WERI-Rb-1 (cell line): ENCODE measurements at regions not wholly inside any gene's neighbourhood (a gene's known extent, or its start where the extent isn't known, plus 50 kb on each side); places are given as distances from the start of the nearest gene placed in this dataset.
"Not testable (repeated sequence)": the region's sequence is repeated elsewhere in the genome, so short reads cannot be mapped to it uniquely, and the experiment has no call there.

Experiments
- DNase-seq: peaks from one replicate; pipeline ENCODE4 v3.0.0-alpha.2; 2020
- H3K27ac ChIP-seq: fragments of 250-450 bp; sonication (Bioruptor Pico); 2 replicates; pipeline ENCODE4 v1.5.1; 2020; ENCODE audit warnings: mild to moderate bottlenecking, moderate library complexity
- H3K27me3 ChIP-seq: fragments of 250-450 bp; sonication (Bioruptor Pico); 2 replicates; pipeline ENCODE4 v1.5.1; 2021; ENCODE audit warnings: mild to moderate bottlenecking, low read depth, moderate library complexity; ENCODE audit not compliant: insufficient read depth, severe bottlenecking
- H3K36me3 ChIP-seq: fragments of 250-450 bp; sonication (Bioruptor Pico); 2 replicates; pipeline ENCODE4 v1.5.1; 2020; ENCODE audit warnings: mild to moderate bottlenecking, moderate library complexity
- H3K4me3 ChIP-seq: 2 replicates; pipeline ENCODE4 v1.5.1; 2011; ENCODE audit warnings: low read depth, mild to moderate bottlenecking, control low read depth, low read length
- H3K9me3 ChIP-seq: fragments of 250-450 bp; sonication (Bioruptor Pico); 2 replicates; pipeline ENCODE4 v1.5.1; 2021; ENCODE audit warnings: mild to moderate bottlenecking, moderate library complexity; ENCODE audit not compliant: severe bottlenecking
- CTCF ChIP-seq: IDR thresholded peaks from 2 replicates; pipeline ENCODE4 v1.5.1; 2011; ENCODE audit warnings: low read depth, mild to moderate bottlenecking, control low read depth, inconsistent platforms, low read length

GRCh38 chr4:158038718-158039117 is 134.1 kb downstream of the GASK1B start:
- no peak overlapping the region for H3K4me3 ChIP-seq

GRCh38 chr4:158036998-158037397 is 135.8 kb downstream of the GASK1B start:
- no peak overlapping the region for H3K27ac ChIP-seq
- no peaks in the 10 kb centered on the region for H3K27me3 ChIP-seq
- DNase-seq = no peak
- H3K9me3 ChIP-seq = peaks cover 5% of the 10 kb centered on the region
- no peaks in the 10 kb centered on the region for H3K36me3 ChIP-seq
- H3K4me3 ChIP-seq = no peak overlapping the region
- TF ChIP-seq CTCF = no peak

More at GRCh38 chr4:158038718-158039117, 134.1 kb downstream of the GASK1B start:
- no peak for DNase-seq
- H3K27me3 ChIP-seq = no peaks in the 10 kb centered on the region
- no peaks in the 10 kb centered on the region for H3K36me3 ChIP-seq
- peaks cover 5% of the 10 kb centered on the region for H3K9me3 ChIP-seq
- TF ChIP-seq CTCF = no peak
- no peak overlapping the region for H3K27ac ChIP-seq

- TF ChIP-seq CTCF = no peak
- peaks cover 5% of the 10 kb centered on the region for H3K9me3 ChIP-seq
- H3K4me3 ChIP-seq = no peak overlapping the region
- H3K27ac ChIP-seq = no peak overlapping the region
- DNase-seq = no peak
- no peaks in the 10 kb centered on the region for H3K27me3 ChIP-seq
- H3K36me3 ChIP-seq = no peaks in the 10 kb centered on the region
Observed at GRCh38 chr4:158035662-158036195, 137.1 kb downstream of the GASK1B start.

DNA sequence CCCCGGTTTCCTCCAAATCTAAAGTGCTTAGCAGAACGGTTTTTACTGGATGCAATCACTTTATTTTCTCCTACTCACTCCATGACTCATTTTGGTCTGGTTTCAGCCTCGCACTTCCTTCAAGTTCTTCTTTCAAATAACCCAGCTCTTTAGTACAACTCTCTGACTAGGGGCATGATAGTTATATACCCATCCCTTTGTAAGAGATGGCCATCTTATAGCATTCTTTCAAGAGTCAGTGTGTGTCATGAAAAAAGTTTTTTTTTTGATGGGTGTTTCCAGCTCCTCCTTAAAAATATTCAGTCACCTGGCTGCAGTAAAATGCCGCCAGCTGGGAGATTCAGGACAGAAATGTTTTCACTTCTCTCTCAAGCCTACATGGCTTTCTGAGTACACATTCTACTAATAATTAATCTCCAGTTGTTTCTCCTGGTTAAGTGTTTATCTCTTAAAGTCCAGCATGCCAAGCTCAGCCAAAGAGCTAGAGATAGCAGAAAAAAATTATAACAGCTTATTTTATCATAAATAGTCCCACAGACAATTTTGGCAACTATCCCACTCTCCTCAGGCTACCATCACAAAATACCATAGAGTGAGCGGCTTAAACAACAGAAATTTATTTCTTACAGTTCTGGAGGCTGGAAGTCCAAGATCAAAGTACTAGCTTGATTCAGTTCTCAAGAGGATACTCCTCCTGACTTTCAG is 139.3 kb downstream of the GASK1B start:
- no peak for DNase-seq
- no peak overlapping the region for H3K27ac ChIP-seq
- no peak for TF ChIP-seq CTCF

GRCh38 chr4:158032733-158033415 is 140.0 kb downstream of the GASK1B start:
- no peak for TF ChIP-seq CTCF
- H3K27ac ChIP-seq = no peak overlapping the region
- H3K4me3 ChIP-seq = no peak overlapping the region
- no peaks in the 10 kb centered on the region for H3K27me3 ChIP-seq
- no peak for DNase-seq
- H3K9me3 ChIP-seq = no peaks in the 10 kb centered on the region
- H3K36me3 ChIP-seq = no peaks in the 10 kb centered on the region

More for the DNA sequence above, 139.3 kb downstream of the GASK1B start:
- Histone ChIP-seq H3K36me3 (no peaks in the 10 kb centered on the region), H3K4me3 (no peak overlapping the region), H3K9me3 (peaks cover 1% of the 10 kb centered on the region), H3K27me3 (no peaks in the 10 kb centered on the region)

GRCh38 chr4:158028381-158028780 is 144.4 kb downstream of the GASK1B start:
- H3K4me3 ChIP-seq, DNase-seq, H3K27me3 ChIP-seq, H3K36me3 ChIP-seq, H3K27ac ChIP-seq, H3K9me3 ChIP-seq: not testable (repeated sequence)
